Caco-2 (cell line): ENCODE measurements at regions not wholly inside any gene's neighbourhood (a gene's known extent, or its start where the extent isn't known, plus 50 kb on each side); places are given as distances from the start of the nearest gene placed in this dataset.

Source experiments
- BruUV-seq: library from RNA; stranded (reverse); fragments of 400-500 nt; replicated peaks from 2 replicates; lab custom pipeline; 2021; lab: Mats Ljungman, UMichigan
- CTCF ChIA-PET: fragments of 300-600 bp; sonication (Branson Sonifier 250); formaldehyde crosslinking; loops from one replicate; lab custom pipeline; 2022; ENCODE audit warnings: antibody characterized with exemption; lab: Charles Lee
- POLR2A ChIA-PET: fragments of 300-600 bp; sonication (Branson Sonifier 250); formaldehyde crosslinking; loops from one replicate; lab custom pipeline; 2022; ENCODE audit warnings: antibody characterized with exemption; lab: Charles Lee
- DNase-seq, 2 experiments: peaks; one replicate each; pipeline versions ENCODE4 v3.0.0 to v3.0.0-alpha.2; 2020 to 2022
- H3K27me3 ChIP-seq: replicated peaks from 2 replicates; pipeline ENCODE4 v1.6.0; 2011; ENCODE audit warnings: low read length; ENCODE audit not compliant: control insufficient read depth, insufficient read depth
- H3K36me3 ChIP-seq: 2 replicates; pipeline ENCODE4 v1.5.1; 2011; ENCODE audit warnings: low read length; ENCODE audit not compliant: control insufficient read depth, insufficient read depth
- H3K4me1 ChIP-seq: fragments of 250-450 bp; sonication (Bioruptor Pico); 2 replicates; pipeline ENCODE4 v1.5.1; 2020; ENCODE audit warnings: mild to moderate bottlenecking
- H3K4me3 ChIP-seq: 2 replicates; pipeline ENCODE4 v1.5.1; 2011; ENCODE audit warnings: low read depth, mild to moderate bottlenecking, control low read depth, low read length
- H3K9me3 ChIP-seq: fragments of 250-450 bp; sonication (Bioruptor Pico); 2 replicates; pipeline ENCODE4 v1.5.1; 2020; ENCODE audit warnings: mild to moderate bottlenecking, moderate library complexity
- H3K27ac Mint-ChIP-seq: one replicate; pipeline ENCODE4 v1.8.0; 2022; ENCODE audit warnings: mixed read lengths; ENCODE audit not compliant: unreplicated experiment
- H3K27me3 Mint-ChIP-seq: one replicate; pipeline ENCODE4 v1.8.0; 2022; ENCODE audit warnings: mixed read lengths; ENCODE audit not compliant: insufficient read depth, unreplicated experiment
- H3K36me3 Mint-ChIP-seq: one replicate; pipeline ENCODE4 v1.8.0; 2022; ENCODE audit warnings: mild to moderate bottlenecking, mixed read lengths; ENCODE audit not compliant: insufficient read depth, unreplicated experiment
- H3K4me1 Mint-ChIP-seq: one replicate; pipeline ENCODE4 v1.8.0; 2022; ENCODE audit warnings: low read depth, mixed read lengths; ENCODE audit not compliant: unreplicated experiment
- H3K4me3 Mint-ChIP-seq: one replicate; pipeline ENCODE4 v1.8.0; 2022; ENCODE audit warnings: mild to moderate bottlenecking, moderate library complexity, mixed read lengths; ENCODE audit not compliant: unreplicated experiment
- H3K9me3 Mint-ChIP-seq: one replicate; pipeline ENCODE4 v1.8.0; 2022; ENCODE audit warnings: mixed read lengths; ENCODE audit not compliant: unreplicated experiment
- CTCF ChIP-seq, 2 experiments: fragments of 200-600 bp in 1 of 2; IDR thresholded peaks; 1 replicate in 1 of 2; 2 replicates in 1 of 2; pipeline versions ENCODE4 v1.5.1 to v1.8.0; 2011 to 2022; ENCODE audit warnings: antibody characterized with exemption in 1 of 2, control low read depth in 1 of 2, inconsistent platforms in 1 of 2, low read depth in 1 of 2, low read length in 1 of 2, mild to moderate bottlenecking in 1 of 2, moderate library complexity in 1 of 2; ENCODE audit not compliant: insufficient read depth in 1 of 2, severe bottlenecking in 1 of 2, unreplicated experiment in 1 of 2
- intact Hi-C: fragments of 100-400 bp; cut with micrococcal nuclease; formaldehyde crosslinking; loops from one replicate; pipeline ENCODE4 v1.10.0; 2022; ENCODE audit not compliant: unreplicated experiment

GRCh38 chr21:38905752-38906151, 100.0 kb downstream of the ETS2 start:
- no TSS peak for BruUV-seq
- no peaks in the 10 kb centered on the region for H3K27me3 ChIP-seq
- no peak for DNase-seq
- H3K4me1 Mint-ChIP-seq: peaks cover 14% of the 10 kb centered on the region
- peaks cover 18% of the 10 kb centered on the region for H3K4me1 ChIP-seq
- TF ChIP-seq CTCF (IDR thresholded peaks at IDR 0.05; ENCODE audit: insufficient read depth in 1 of 2, low read depth in 1 of 2, low read length in 1 of 2, severe bottlenecking in 1 of 2, unreplicated experiment in 1 of 2): no peak
- peaks cover 18% of the 10 kb centered on the region for H3K9me3 Mint-ChIP-seq
- H3K9me3 ChIP-seq: no peaks in the 10 kb centered on the region
- H3K36me3 ChIP-seq: no peaks in the 10 kb centered on the region
- H3K36me3 Mint-ChIP-seq: no peaks in the 10 kb centered on the region
- H3K4me3 Mint-ChIP-seq: no peak overlapping the region
- H3K27ac Mint-ChIP-seq: no peak overlapping the region
- ChIA-PET CTCF (no interaction called here), POLR2A (no interaction called here)
- intact Hi-C loops: no loop called here
- H3K27me3 Mint-ChIP-seq: no peaks in the 10 kb centered on the region
- no peak overlapping the region for H3K4me3 ChIP-seq

- BruUV-seq: no TSS peak
- Histone ChIP-seq H3K4me1 (peaks cover 14% of the 10 kb centered on the region), H3K27me3 (no peaks in the 10 kb centered on the region), H3K36me3 (no peaks in the 10 kb centered on the region), H3K9me3 (no peaks in the 10 kb centered on the region), H3K4me3 (no peak overlapping the region)
- peaks cover 14% of the 10 kb centered on the region for H3K4me1 Mint-ChIP-seq
- POLR2A ChIA-PET: no interaction called here
- DNase-seq: no peak
- no peak for TF ChIP-seq CTCF (IDR thresholded peaks at IDR 0.05; ENCODE audit: insufficient read depth in 1 of 2, low read depth in 1 of 2, low read length in 1 of 2, severe bottlenecking in 1 of 2, unreplicated experiment in 1 of 2)
- intact Hi-C loops: no loop called here
- H3K36me3 Mint-ChIP-seq: no peaks in the 10 kb centered on the region
- no peak overlapping the region for H3K4me3 Mint-ChIP-seq
- H3K27me3 Mint-ChIP-seq: no peaks in the 10 kb centered on the region
- H3K27ac Mint-ChIP-seq: no peak overlapping the region
- peaks cover 18% of the 10 kb centered on the region for H3K9me3 Mint-ChIP-seq
- CTCF ChIA-PET: no interaction called here
These were observed 99.6 kb downstream of the ETS2 start for GRCh38 chr21:38905328-38905727.

- Histone ChIP-seq H3K4me3 (no peak overlapping the region), H3K36me3 (no peaks in the 10 kb centered on the region), H3K27me3 (no peaks in the 10 kb centered on the region), H3K4me1 (peaks cover 10% of the 10 kb centered on the region), H3K9me3 (no peaks in the 10 kb centered on the region)
- TF ChIP-seq CTCF (IDR thresholded peaks at IDR 0.05; ENCODE audit: insufficient read depth in 1 of 2, low read depth in 1 of 2, low read length in 1 of 2, severe bottlenecking in 1 of 2, unreplicated experiment in 1 of 2): no peak
- CTCF ChIA-PET: no interaction called here
- intact Hi-C loops: no loop called here
- DNase-seq: no peak
- Mint-ChIP-seq H3K36me3 (no peaks in the 10 kb centered on the region), H3K4me1 (peaks cover 14% of the 10 kb centered on the region), H3K4me3 (no peak overlapping the region), H3K27me3 (no peaks in the 10 kb centered on the region), H3K27ac (no peak overlapping the region), H3K9me3 (peaks cover 18% of the 10 kb centered on the region)
- no TSS peak for BruUV-seq
- POLR2A ChIA-PET: no interaction called here
These were observed 98.0 kb downstream of the ETS2 start for GRCh38 chr21:38903690-38904139.
